Lower lobe of right lung (tissue), 2 donors: ENCODE measurements at regions not wholly inside any gene's neighbourhood (a gene's known extent, or its start where the extent isn't known, plus 50 kb on each side); places are given as distances from the start of the nearest gene placed in this dataset.

Source experiments
- ATAC-seq, 2 donors: fragments of 200-7000 bp; cut with Tn5 transposase; one replicate each; pipeline ENCODE4 v1.9.1; 2020 to 2022; ENCODE audit warnings: mild to moderate bottlenecking in 2 of 2, moderate library complexity in 2 of 2
- DNase-seq: peaks from one replicate; pipeline ENCODE4 v3.0.0-alpha.2; 2020
- H3K27ac ChIP-seq: fragments of 200-600 bp; one replicate; pipeline ENCODE4 v1.8.0; 2022
- H3K27me3 ChIP-seq: fragments of 200-600 bp; one replicate; pipeline ENCODE4 v1.8.0; 2022; ENCODE audit warnings: low read depth
- H3K36me3 ChIP-seq: fragments of 200-600 bp; one replicate; pipeline ENCODE4 v1.8.0; 2022; ENCODE audit warnings: mild to moderate bottlenecking
- H3K4me1 ChIP-seq: fragments of 200-600 bp; one replicate; pipeline ENCODE4 v1.8.0; 2022
- H3K4me3 ChIP-seq: fragments of 200-600 bp; one replicate; pipeline ENCODE4 v1.8.0; 2022; ENCODE audit warnings: mild to moderate bottlenecking
- H3K9me3 ChIP-seq: fragments of 200-600 bp; one replicate; pipeline ENCODE4 v1.8.0; 2022
- intact Hi-C: fragments of 100-400 bp; cut with DNase I; formaldehyde crosslinking; loops from one replicate; pipeline ENCODE4 v1.11.0; 2022
- TF ChIP-seq, protein P1 (sequence below): fragments of 200-600 bp; IDR thresholded peaks from one replicate; pipeline ENCODE4 v1.8.0; 2022; ENCODE audit warnings: antibody characterized with exemption, mild to moderate bottlenecking
- donor health status: DM: no; HTN: yes; CAD: no; lungs with severe emphysema.

- DNase-seq, result no peak
Observed at GRCh38 chr4:66059556-66059955, 389.3 kb upstream of the EPHA5 start.

DNA sequence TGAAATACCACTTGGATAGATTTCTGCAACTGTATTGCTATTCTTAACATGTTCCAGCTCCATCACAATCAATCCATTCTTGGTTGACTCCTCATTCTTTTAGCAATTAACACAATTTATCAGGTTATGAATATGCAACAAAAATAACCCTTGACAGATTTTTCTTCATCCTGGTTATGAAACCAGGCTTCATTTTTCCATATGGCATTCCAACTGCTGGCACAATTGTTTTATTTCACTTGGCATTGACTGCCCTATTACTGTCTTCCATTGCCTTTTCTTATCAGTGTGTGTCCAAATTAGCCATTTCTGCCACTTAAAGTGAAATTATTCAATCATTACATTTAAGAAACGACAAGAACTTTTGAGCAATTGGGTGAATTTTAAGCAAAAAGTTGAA is 388.8 kb upstream of the EPHA5 start:
- ATAC-seq (no peak), DNase-seq (no peak)
- intact Hi-C loops, result no loop called here
- Histone ChIP-seq H3K27me3 (no peaks in the 10 kb centered on the region), H3K9me3 (no peaks in the 10 kb centered on the region), H3K4me3 (no peak overlapping the region), H3K27ac (no peak overlapping the region), H3K36me3 (no peaks in the 10 kb centered on the region), H3K4me1 (no peaks in the 10 kb centered on the region)
- TF ChIP-seq, protein P1, sequence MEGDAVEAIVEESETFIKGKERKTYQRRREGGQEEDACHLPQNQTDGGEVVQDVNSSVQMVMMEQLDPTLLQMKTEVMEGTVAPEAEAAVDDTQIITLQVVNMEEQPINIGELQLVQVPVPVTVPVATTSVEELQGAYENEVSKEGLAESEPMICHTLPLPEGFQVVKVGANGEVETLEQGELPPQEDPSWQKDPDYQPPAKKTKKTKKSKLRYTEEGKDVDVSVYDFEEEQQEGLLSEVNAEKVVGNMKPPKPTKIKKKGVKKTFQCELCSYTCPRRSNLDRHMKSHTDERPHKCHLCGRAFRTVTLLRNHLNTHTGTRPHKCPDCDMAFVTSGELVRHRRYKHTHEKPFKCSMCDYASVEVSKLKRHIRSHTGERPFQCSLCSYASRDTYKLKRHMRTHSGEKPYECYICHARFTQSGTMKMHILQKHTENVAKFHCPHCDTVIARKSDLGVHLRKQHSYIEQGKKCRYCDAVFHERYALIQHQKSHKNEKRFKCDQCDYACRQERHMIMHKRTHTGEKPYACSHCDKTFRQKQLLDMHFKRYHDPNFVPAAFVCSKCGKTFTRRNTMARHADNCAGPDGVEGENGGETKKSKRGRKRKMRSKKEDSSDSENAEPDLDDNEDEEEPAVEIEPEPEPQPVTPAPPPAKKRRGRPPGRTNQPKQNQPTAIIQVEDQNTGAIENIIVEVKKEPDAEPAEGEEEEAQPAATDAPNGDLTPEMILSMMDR, result no peak

More at GRCh38 chr4:66059556-66059955, 389.3 kb upstream of the EPHA5 start:
- TF ChIP-seq, protein P1, result no peak
- intact Hi-C loops, result no loop called here
- Histone ChIP-seq H3K4me1 (no peaks in the 10 kb centered on the region), H3K36me3 (no peaks in the 10 kb centered on the region), H3K4me3 (no peak overlapping the region), H3K27ac (no peak overlapping the region), H3K27me3 (no peaks in the 10 kb centered on the region), H3K9me3 (no peaks in the 10 kb centered on the region)
- ATAC-seq, result no peak

GRCh38 chr4:66055999-66056398 is 385.7 kb upstream of the EPHA5 start:
- TF ChIP-seq, protein P1, result no peak
- no peak overlapping the region for H3K4me3 ChIP-seq
- H3K36me3 ChIP-seq, result no peaks in the 10 kb centered on the region
- no peak for DNase-seq
- ATAC-seq, result no peak
- H3K27ac ChIP-seq, result no peak overlapping the region
- no peaks in the 10 kb centered on the region for H3K9me3 ChIP-seq
- H3K27me3 ChIP-seq, result no peaks in the 10 kb centered on the region
- intact Hi-C loops, result no loop called here
- no peaks in the 10 kb centered on the region for H3K4me1 ChIP-seq

DNA sequence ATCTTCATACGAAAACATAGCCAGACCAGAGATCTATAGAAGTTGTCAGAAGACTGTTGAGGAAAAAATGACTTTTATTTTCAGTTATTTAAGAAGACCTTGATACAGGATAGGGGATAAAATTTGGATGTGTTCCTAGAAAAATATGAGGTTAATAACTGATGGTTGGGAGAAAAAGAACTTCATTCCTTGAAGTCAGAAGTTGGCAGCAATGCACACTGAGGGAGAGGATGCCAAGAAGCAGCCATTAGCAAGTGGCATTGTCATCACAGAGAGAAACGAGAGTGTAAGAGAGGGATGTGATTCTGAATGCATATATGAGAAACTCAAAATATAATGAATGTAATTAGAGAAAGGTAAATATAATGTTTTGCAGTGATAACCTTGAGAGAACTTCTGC is 382.1 kb upstream of the EPHA5 start:
- no peaks in the 10 kb centered on the region for H3K4me1 ChIP-seq
- TF ChIP-seq, protein P1, result no peak
- H3K9me3 ChIP-seq, result no peaks in the 10 kb centered on the region
- no peak for DNase-seq
- intact Hi-C loops, result no loop called here
- H3K4me3 ChIP-seq, result no peak overlapping the region
- no peaks in the 10 kb centered on the region for H3K27me3 ChIP-seq
- ATAC-seq, result no peak
- H3K27ac ChIP-seq, result no peak overlapping the region
- no peaks in the 10 kb centered on the region for H3K36me3 ChIP-seq

DNA sequence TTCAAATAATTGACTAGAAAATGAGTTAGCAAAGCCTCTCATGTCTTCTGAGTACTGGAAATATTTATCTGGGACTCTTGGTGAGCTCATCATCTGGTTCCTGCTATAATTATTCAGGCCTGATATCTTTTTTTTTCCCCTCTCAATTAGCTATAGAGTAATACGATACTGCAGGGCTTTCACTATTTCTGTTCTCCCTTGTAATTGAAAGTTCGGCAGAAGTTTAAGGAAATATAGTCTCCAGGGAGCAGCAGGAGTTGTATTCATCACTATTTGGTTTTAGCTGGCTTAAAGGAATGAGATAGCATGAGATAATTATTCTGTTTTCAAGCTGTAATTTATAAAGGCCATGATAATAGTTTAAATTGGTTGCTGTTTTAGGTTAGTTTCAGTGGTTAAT is 378.6 kb upstream of the EPHA5 start:
- Histone ChIP-seq H3K27ac (no peak overlapping the region), H3K36me3 (no peaks in the 10 kb centered on the region), H3K4me1 (no peaks in the 10 kb centered on the region), H3K27me3 (no peaks in the 10 kb centered on the region), H3K4me3 (no peak overlapping the region), H3K9me3 (no peaks in the 10 kb centered on the region)
- DNase-seq, result no peak
- intact Hi-C loops, result no loop called here
- TF ChIP-seq, protein P1, result no peak
- no peak for ATAC-seq

DNA sequence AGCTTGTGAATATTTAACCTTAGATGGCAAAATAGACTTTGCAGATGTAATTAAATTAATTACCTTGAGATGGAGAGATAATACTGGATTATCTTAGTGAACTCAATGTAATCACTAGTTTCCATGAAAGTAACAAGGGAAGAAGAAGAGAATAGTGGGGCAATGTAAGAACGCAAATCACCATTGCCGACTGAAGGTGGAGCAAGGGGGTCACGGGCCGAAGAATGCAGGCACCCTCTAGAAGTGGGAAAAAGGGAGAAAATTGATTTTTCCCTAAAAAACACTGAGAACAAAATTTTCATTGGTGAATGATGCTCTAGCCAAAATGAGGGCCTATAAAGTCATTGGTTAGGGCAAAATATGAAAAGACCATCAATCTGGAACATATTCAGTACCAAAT is 375.6 kb upstream of the EPHA5 start:
- Histone ChIP-seq H3K27ac (no peak overlapping the region), H3K36me3 (no peaks in the 10 kb centered on the region), H3K4me3 (no peak overlapping the region), H3K9me3 (no peaks in the 10 kb centered on the region), H3K4me1 (no peaks in the 10 kb centered on the region), H3K27me3 (no peaks in the 10 kb centered on the region)
- ATAC-seq, result no peak
- no peak for DNase-seq
- TF ChIP-seq, protein P1, result no peak
- intact Hi-C loops, result no loop called here
